PC-9 (cell line): ENCODE measurements at regions not wholly inside any gene's neighbourhood (a gene's known extent, or its start where the extent isn't known, plus 50 kb on each side); places are given as distances from the start of the nearest gene placed in this dataset.

Source experiments
- CTCF ChIP-seq: fragments of 200-600 bp; sonication (generic); conservative IDR thresholded peaks from 2 replicates; pipeline ENCODE4 v1.6.1; 2017; ENCODE audit warnings: mixed run types, antibody characterized with exemption, mild to moderate bottlenecking, moderate library complexity
- EZH2 ChIP-seq: fragments of 200-600 bp; sonication (generic); IDR thresholded peaks from 2 replicates; pipeline ENCODE4 v1.8.0; 2017; ENCODE audit warnings: antibody characterized with exemption, low read depth

GRCh38 chr5:17096952-17097695 is 120.3 kb upstream of the BASP1 start:
- TF ChIP-seq CTCF (no peak), EZH2 (no peak)
